Immature natural killer cell (primary cell): ENCODE measurements at regions not wholly inside any gene's neighbourhood (a gene's known extent, or its start where the extent isn't known, plus 50 kb on each side); places are given as distances from the start of the nearest gene placed in this dataset.

Experiments used
- DNase-seq, 3 donors: peaks; one replicate each; pipeline ENCODE4 v3.0.0; 2022; ENCODE audit warnings: mixed read lengths in 1 of 3
- H3K27ac Mint-ChIP-seq, 6 donors: one replicate each; pipeline ENCODE4 v1.8.0; 2020; ENCODE audit warnings: mixed read lengths in 6 of 6, mild to moderate bottlenecking in 5 of 6, inconsistent platforms in 4 of 6, moderate library complexity in 3 of 6
- H3K27me3 Mint-ChIP-seq, 3 donors: one replicate each; pipeline ENCODE4 v1.8.0; 2020 to 2021; ENCODE audit warnings: low read depth in 3 of 3, mild to moderate bottlenecking in 3 of 3, mixed read lengths in 3 of 3, moderate library complexity in 3 of 3, inconsistent platforms in 1 of 3
- H3K36me3 Mint-ChIP-seq, 3 donors: one replicate each; pipeline ENCODE4 v1.8.0; 2020; ENCODE audit warnings: mixed read lengths in 3 of 3, inconsistent platforms in 2 of 3, mild to moderate bottlenecking in 2 of 3
- H3K4me1 Mint-ChIP-seq, 2 donors: one replicate each; pipeline ENCODE4 v1.8.0; 2020; ENCODE audit warnings: inconsistent platforms in 2 of 2, mild to moderate bottlenecking in 2 of 2, mixed read lengths in 2 of 2, moderate library complexity in 1 of 2
- H3K4me3 Mint-ChIP-seq, 5 donors: one replicate each; pipeline ENCODE4 v1.8.0; 2020; ENCODE audit warnings: mild to moderate bottlenecking in 5 of 5, mixed read lengths in 5 of 5, inconsistent platforms in 3 of 5, moderate library complexity in 3 of 5
- H3K9me3 Mint-ChIP-seq, 6 donors: one replicate each; pipeline ENCODE4 v1.8.0; 2020; ENCODE audit warnings: mild to moderate bottlenecking in 6 of 6, mixed read lengths in 6 of 6, inconsistent platforms in 4 of 6, moderate library complexity in 3 of 6

DNA sequence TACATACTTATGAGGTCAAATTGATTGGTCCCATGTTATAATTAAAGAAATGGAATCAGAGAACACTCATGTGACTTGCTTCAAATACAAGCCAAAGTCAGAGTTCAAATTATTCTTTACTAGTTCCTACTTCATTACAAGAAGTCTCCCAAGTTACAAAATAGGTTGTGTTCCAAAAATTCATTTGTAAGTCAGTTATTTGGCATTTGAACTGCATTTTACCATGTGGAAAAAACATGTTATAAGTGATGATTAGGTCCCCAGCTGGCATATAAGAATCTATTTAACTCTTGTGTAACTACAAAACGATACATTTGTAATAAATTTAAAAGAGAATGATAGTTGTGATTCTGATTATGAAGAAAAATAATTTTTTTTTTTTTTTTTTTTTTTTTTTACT, 124.1 kb downstream of the DISP1 start:
- no peaks in the 10 kb centered on the region for H3K4me1 Mint-ChIP-seq
- no peak for DNase-seq
- H3K9me3 Mint-ChIP-seq: no peaks in the 10 kb centered on the region
- peaks cover 0 to 2% (median 0%) of the 10 kb centered on the region in 3 donors for H3K27me3 Mint-ChIP-seq
- H3K36me3 Mint-ChIP-seq: peaks cover 0 to 11% (median 4%) of the 10 kb centered on the region in 3 donors
- no peak overlapping the region for H3K4me3 Mint-ChIP-seq
- no peak overlapping the region for H3K27ac Mint-ChIP-seq

DNA sequence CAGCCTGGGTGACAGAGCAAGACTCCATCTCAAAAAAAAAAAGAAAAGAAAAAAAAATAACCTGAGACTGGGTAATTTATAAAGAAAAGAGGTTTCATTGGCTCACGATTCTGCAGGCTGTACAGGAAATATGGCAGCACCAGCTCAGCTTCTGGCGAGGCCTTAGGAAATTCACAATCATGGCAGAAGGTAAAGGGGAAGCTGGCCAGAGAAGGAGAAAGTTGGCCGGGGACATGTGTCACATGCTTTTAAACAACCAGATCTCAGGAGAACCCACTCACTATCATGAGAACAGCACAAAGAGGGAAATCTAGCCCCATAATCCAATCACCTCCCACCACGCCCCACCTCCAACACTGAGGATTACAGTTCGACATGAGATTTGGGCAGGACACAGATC, 125.3 kb downstream of the DISP1 start:
- Mint-ChIP-seq H3K27ac (no peak overlapping the region), H3K4me1 (no peaks in the 10 kb centered on the region), H3K27me3 (peaks cover 0 to 2% (median 0%) of the 10 kb centered on the region in 3 donors), H3K9me3 (no peaks in the 10 kb centered on the region), H3K4me3 (no peak overlapping the region), H3K36me3 (peaks cover 5 to 16% (median 9%) of the 10 kb centered on the region in 3 donors)
- no peak for DNase-seq

DNA sequence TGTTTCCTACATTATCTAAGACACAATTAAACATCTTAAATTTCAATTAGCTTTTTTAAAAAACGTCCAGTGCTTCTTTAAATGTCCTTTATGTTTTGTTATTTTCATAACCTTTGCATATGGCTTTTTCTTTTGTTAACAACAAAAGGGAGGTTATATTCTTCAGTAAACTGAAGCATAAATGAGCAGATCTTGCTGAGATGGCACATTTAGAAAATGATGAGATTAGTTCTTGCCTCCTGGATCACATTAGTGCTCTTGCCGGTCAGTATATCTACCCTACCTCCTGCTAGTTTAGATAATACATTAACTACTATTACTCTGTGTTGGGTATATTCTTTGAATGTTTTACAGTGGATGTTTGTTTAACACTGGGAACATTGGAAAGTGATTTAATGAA, 126.1 kb downstream of the DISP1 start:
- Mint-ChIP-seq H3K27me3 (peaks cover 0 to 2% (median 0%) of the 10 kb centered on the region in 3 donors), H3K36me3 (peaks cover 5 to 16% (median 9%) of the 10 kb centered on the region in 3 donors), H3K4me3 (no peak overlapping the region)

DNA sequence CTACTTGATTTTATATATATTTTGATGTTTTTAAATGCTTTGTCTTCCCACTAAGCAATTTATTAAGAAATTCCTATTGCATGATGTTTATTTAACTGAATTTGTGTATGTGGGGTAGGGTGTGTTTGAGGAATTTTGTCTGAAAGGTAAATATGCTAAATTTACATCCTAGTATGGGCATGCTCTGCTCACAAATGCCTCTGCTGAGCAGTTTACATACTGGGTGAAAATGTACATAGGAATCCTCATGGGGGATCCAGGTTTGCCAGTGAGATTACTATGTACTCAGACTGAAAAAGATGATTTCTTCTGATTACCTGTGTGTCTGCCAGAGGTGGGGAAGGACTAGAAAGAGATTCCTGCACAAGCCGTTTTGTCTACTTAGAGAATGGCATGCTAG, 126.6 kb downstream of the DISP1 start:
- H3K4me1 Mint-ChIP-seq: no peaks in the 10 kb centered on the region
- no peak for DNase-seq
- H3K9me3 Mint-ChIP-seq: no peaks in the 10 kb centered on the region
- H3K4me3 Mint-ChIP-seq: no peak overlapping the region
- H3K36me3 Mint-ChIP-seq: peaks cover 5 to 18% (median 9%) of the 10 kb centered on the region in 3 donors
- peaks cover 0 to 2% (median 0%) of the 10 kb centered on the region in 3 donors for H3K27me3 Mint-ChIP-seq
- no peak overlapping the region for H3K27ac Mint-ChIP-seq

More for the DNA sequence above, 126.1 kb downstream of the DISP1 start:
- Mint-ChIP-seq H3K27ac (no peak overlapping the region), H3K9me3 (no peaks in the 10 kb centered on the region), H3K4me1 (no peaks in the 10 kb centered on the region)
- DNase-seq: no peak

DNA sequence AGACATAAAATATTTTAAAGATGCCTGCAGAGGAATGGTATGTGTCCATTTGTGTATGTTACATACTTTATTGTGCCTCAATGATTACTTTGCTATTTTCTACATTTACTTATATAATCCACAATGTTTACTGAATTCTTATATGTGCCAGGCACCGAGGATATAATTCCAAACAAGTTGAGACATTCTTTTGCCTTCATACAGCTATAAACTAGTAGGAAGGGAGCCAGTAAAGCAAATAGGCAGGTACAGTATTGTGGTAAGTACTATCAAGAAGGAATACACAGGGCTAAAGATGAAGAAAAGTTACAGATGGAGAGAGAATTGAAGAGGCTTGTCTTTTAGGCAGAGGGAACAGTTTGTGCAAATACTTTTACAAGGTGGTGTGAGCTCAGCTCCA, 131.6 kb downstream of the DISP1 start:
- H3K4me3 Mint-ChIP-seq: no peak overlapping the region
- no peak for DNase-seq

DNA sequence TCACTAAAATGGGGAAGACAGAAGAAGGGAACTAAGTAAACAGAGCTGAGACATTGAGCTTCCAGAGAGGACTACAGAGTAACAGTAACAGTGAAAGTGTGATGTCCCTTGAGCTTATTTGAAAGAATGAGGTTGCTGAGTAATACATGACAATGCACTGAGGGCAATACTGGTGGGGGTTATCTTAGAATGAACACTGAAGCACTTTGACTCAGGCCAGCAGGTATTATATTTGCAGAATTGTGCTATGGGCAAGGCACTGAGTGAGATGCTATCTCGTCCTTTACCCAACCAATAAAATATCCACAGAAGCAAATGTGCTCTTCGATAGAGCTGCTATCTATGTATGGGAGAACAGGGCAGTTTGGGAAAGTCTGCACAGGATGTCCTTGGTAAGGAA, 133.2 kb downstream of the DISP1 start:
- peaks cover 0 to 1% (median 0%) of the 10 kb centered on the region in 3 donors for H3K27me3 Mint-ChIP-seq
- H3K36me3 Mint-ChIP-seq: peaks cover 5 to 20% (median 10%) of the 10 kb centered on the region in 3 donors
- no peak overlapping the region for H3K4me3 Mint-ChIP-seq
- DNase-seq: no peak
- no peaks in the 10 kb centered on the region for H3K9me3 Mint-ChIP-seq
- no peak overlapping the region for H3K27ac Mint-ChIP-seq
- no peaks in the 10 kb centered on the region for H3K4me1 Mint-ChIP-seq

More for the DNA sequence above, 131.6 kb downstream of the DISP1 start:
- H3K9me3 Mint-ChIP-seq: no peaks in the 10 kb centered on the region
- no peak overlapping the region for H3K27ac Mint-ChIP-seq
- H3K36me3 Mint-ChIP-seq: peaks cover 5 to 20% (median 12%) of the 10 kb centered on the region in 3 donors
- H3K4me1 Mint-ChIP-seq: no peaks in the 10 kb centered on the region
- peaks cover 0 to 1% (median 0%) of the 10 kb centered on the region in 3 donors for H3K27me3 Mint-ChIP-seq

DNA sequence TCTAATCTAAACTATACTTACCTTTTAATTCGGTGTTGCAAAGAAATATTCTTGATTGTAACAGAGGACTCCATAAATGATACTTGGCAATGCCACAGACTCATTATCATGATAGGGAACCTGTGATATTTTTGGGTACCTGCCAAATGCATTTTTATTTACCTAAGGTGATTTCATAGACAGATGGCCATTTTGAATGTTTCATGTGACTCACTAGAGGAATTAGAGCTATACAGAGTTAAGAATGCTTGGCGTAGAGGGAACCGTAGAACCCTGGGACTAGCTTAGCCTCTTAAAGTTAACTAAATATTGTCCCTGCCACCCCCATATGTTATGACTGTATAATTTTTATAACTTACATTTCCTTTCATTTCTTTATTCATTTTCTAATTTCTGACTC, 136.1 kb downstream of the DISP1 start:
- no peak overlapping the region for H3K27ac Mint-ChIP-seq
- no peak overlapping the region for H3K4me3 Mint-ChIP-seq
- H3K36me3 Mint-ChIP-seq: peaks cover 0 to 18% (median 6%) of the 10 kb centered on the region in 3 donors
- H3K9me3 Mint-ChIP-seq: no peaks in the 10 kb centered on the region
- no peak for DNase-seq
- H3K27me3 Mint-ChIP-seq: peaks cover 0 to 1% (median 0%) of the 10 kb centered on the region in 3 donors
- H3K4me1 Mint-ChIP-seq: no peaks in the 10 kb centered on the region

DNA sequence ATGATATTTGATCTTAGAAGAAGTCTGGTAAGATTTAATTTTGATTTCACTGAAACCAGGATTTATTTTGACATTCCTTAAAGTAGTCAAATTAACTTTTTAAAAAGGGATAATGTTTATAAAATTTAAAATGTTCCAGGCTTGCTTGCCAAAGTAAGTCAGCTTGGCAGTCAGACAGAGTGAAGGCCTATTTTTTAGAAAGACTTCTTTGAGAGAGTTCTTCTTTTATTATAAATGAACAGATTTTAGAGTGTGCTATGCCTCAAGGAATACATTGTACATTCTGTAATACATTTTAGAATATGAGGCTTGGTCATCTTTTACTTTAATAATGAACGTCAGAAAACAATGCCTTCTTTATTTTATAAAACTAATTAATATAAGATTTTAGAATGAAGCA, 138.7 kb downstream of the DISP1 start:
- Mint-ChIP-seq H3K4me3 (no peak overlapping the region), H3K9me3 (no peaks in the 10 kb centered on the region), H3K36me3 (peaks cover 5 to 10% (median 6%) of the 10 kb centered on the region in 3 donors), H3K27me3 (no peaks in the 10 kb centered on the region), H3K27ac (no peak overlapping the region), H3K4me1 (no peaks in the 10 kb centered on the region)
- no peak for DNase-seq

DNA sequence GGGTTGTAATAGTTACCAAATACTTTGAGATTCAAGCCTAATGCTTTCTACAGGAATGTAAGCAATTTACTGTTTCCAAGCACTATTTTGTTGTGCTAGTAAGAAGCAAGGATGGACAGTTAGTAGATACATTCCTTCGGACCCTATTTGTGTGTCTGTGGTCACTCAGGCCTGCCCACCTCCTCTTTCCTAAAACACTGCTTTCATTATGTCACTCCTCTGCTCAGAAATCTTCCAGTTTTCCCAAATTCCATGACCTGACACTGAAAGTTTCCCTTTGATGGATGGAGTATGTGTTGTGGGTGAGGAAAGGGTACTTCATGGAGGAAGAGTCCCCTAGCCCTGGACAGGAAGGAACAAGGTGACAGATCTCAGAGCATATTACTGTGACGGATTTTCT, 141.1 kb downstream of the DISP1 start:
- no peak for DNase-seq
- H3K27ac Mint-ChIP-seq: no peak overlapping the region
- no peak overlapping the region for H3K4me3 Mint-ChIP-seq
- H3K9me3 Mint-ChIP-seq: peaks cover 0 to 7% (median 1%) of the 10 kb centered on the region in 6 donors
- H3K36me3 Mint-ChIP-seq: peaks cover 5 to 14% (median 13%) of the 10 kb centered on the region in 3 donors
- no peaks in the 10 kb centered on the region for H3K27me3 Mint-ChIP-seq
- no peaks in the 10 kb centered on the region for H3K4me1 Mint-ChIP-seq

DNA sequence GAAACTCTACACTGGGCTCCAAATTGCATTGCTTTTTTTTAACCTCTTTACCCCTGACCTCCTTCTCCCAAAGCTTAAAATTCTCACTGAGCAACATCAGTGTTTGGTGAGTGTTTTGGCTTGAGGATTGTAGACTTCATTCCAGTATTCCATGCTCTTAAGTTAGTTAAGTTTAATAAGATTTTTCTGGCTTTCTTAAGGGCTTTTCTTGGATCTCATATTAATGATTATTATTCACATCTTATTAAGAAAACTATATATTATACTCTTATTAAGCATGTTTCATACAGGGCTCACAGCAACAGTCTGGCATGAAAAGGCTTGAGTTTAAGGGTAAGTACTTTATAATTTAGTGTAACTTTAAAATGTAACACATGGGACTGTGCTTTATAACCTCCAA, 141.8 kb downstream of the DISP1 start:
- H3K4me3 Mint-ChIP-seq: no peak overlapping the region

DNA sequence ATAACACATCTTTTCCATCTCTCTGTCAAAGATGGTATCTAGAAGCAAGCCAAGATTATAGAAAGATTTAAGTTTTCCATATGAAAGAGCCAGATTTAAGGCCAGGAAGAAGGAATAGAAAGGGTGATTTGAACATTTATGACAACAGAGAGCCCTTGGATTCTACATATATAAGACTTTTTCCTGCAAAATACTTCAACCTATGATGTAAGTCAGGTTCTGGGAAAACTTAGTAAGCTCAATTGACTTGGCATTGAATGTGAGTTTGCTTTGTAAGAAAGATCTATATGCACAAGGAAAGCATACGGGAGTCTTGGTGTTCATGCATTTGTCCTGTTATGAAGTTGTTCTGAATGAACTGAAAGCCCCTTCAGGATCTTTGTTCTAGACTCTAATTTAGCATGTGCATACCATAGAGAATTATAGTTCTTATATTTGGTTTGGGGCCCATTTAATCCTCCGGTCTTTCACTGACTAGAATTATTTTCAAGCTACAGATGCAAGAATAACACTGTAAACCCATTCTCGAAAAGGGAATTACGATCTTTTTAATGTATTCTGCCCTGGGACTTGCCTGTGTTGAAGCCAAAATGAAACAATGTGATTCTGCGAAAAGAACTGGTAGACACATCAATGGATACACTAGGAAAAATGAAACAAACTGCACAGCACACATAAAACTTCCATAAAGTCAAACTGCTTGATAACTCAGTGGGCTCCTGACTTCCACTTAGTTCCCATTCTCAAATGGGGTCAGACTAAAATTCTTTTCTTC, 152.8 kb downstream of the DISP1 start:
- peaks cover 0 to 3% of the 10 kb centered on the region in 2 donors for H3K4me1 Mint-ChIP-seq
- peaks cover 0 to 2% (median 2%) of the 10 kb centered on the region in 3 donors for H3K27me3 Mint-ChIP-seq
- no peaks in the 10 kb centered on the region for H3K9me3 Mint-ChIP-seq
- DNase-seq: no peak
- H3K4me3 Mint-ChIP-seq: no peak overlapping the region
- no peak overlapping the region for H3K27ac Mint-ChIP-seq
- H3K36me3 Mint-ChIP-seq: no peaks in the 10 kb centered on the region

More for the DNA sequence above, 141.8 kb downstream of the DISP1 start:
- Mint-ChIP-seq H3K9me3 (peaks cover 0 to 9% (median 1%) of the 10 kb centered on the region in 6 donors), H3K27me3 (no peaks in the 10 kb centered on the region), H3K4me1 (no peaks in the 10 kb centered on the region), H3K27ac (no peak overlapping the region), H3K36me3 (peaks cover 5 to 14% (median 13%) of the 10 kb centered on the region in 3 donors)
- DNase-seq: no peak

DNA sequence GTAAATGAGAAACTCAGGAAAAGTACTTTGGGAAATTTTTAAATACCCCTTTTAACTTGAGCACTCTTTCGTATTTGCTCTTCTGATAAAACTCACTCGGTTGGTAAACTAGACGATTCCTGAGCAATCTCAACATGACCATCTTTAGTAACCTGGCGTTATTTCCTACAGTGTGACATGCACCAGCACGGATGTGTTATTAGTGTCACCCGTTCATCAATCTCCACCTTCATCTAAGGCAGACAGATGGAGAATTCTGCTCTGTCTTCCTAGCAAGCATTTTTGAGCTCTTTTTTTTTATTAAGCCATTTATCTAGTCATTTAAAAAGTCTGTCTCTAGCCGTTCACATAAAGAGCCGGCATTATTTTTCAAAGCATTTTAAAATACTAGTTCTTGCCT, 155.2 kb downstream of the DISP1 start:
- no peak for DNase-seq
- Mint-ChIP-seq H3K36me3 (no peaks in the 10 kb centered on the region), H3K27ac (no peak overlapping the region), H3K9me3 (no peaks in the 10 kb centered on the region), H3K4me3 (no peak overlapping the region), H3K4me1 (peaks cover 9 to 12% of the 10 kb centered on the region in 2 donors), H3K27me3 (peaks cover 0 to 2% (median 2%) of the 10 kb centered on the region in 3 donors)

DNA sequence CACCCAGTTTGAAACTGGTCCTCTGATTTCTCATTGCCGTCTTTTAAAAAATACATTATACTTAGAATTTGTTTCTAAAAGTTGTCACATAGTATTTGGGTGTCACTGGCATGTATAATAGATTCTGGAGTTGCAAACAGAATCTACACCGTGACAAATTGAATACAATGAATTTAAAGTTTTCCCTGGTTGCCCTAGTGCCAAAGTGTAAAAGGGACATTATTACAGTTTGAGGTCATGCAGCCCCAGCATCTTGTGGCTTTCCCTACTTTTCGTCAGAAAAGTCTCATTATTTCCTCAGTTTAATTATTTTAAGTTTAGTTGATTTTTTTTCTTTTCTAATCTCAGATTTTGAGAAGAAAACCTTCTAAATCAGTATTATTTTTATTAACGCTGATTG, 155.9 kb downstream of the DISP1 start:
- peaks cover 0 to 2% (median 2%) of the 10 kb centered on the region in 3 donors for H3K27me3 Mint-ChIP-seq
- H3K4me1 Mint-ChIP-seq: peaks cover 7 to 19% of the 10 kb centered on the region in 2 donors
- peaks cover 0 to 4% (median 0%) of the 10 kb centered on the region in 3 donors for H3K36me3 Mint-ChIP-seq
- H3K4me3 Mint-ChIP-seq: no peak overlapping the region
- no peaks in the 10 kb centered on the region for H3K9me3 Mint-ChIP-seq
- H3K27ac Mint-ChIP-seq: no peak overlapping the region
- DNase-seq: no peak

DNA sequence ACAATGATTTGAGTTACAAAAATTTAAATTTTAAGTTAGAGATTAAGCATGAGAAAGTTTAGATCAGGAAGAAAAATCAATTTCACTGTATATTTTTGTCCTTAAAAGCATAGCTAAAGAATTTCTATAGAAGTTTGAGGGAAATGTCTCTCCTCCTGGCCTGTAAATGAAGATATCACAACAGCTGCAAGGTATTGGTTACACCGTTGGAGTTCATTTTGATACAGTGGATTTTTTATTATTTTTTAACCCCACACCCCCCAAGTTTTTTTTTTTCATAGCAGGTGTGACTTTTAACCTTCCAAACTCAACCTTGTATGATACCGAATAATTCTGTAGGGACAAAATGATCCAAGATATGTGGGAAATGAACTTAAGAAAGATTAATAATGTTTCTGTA, 156.3 kb downstream of the DISP1 start:
- no peaks in the 10 kb centered on the region for H3K9me3 Mint-ChIP-seq
- no peak overlapping the region for H3K27ac Mint-ChIP-seq
- H3K4me1 Mint-ChIP-seq: peaks cover 7 to 20% of the 10 kb centered on the region in 2 donors
- H3K27me3 Mint-ChIP-seq: peaks cover 0 to 2% (median 2%) of the 10 kb centered on the region in 3 donors
- no peak overlapping the region for H3K4me3 Mint-ChIP-seq
- no peak for DNase-seq
- H3K36me3 Mint-ChIP-seq: peaks cover 0 to 4% (median 0%) of the 10 kb centered on the region in 3 donors
